ENCODE measurements at regions not wholly inside any gene's neighbourhood (a gene's known extent, or its start where the extent isn't known, plus 50 kb on each side); places are given as distances from the start of the nearest gene placed in this dataset.

DNA sequence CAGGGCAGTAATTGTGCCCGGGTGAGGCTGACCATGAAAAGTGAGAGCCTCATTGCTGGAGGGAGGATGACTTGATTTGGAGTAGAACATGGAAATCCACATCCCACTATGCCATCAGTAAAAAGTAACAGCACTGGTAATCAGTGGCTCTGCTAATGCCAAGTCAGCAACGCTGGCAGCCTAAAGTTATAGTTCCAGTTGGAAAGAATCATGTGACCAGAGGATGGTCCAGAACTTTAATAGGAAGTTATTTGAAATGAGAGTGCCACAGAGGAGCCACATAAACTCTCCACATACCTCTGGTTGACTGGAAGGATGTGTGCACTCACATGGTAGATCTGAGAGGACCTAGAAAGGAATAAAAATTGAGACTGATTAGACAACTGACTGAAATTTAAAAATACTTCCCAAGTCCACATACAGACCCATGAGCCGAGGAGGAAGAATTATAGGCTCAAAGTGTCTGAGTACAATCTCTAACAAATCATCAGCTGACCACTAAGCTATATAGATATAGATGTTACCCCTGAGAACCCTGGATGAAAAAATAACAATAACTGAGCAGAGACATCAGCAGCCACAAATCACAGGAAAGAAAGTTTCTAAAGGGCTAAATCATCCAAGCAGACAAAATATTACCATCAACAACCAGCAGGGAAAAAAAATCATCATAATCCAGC lies 346.8 kb downstream of the STK39 start:
- H3K36me3 ChIP-seq (ENCODE audit: control insufficient read depth in 2 of 4, insufficient read depth in 4 of 4, low read length in 3 of 4), result no peaks in the 10 kb centered on the region
- no peak overlapping the region for H3K14ac ChIP-seq (ENCODE audit: insufficient read length)
- no peak overlapping the region for H4K91ac ChIP-seq (replicated peaks; ENCODE audit: insufficient read length, low read length)
- no peak for DNase-seq (ENCODE audit: low read depth in 1 of 2, low spot score in 2 of 2)
- H4K20me1 ChIP-seq (replicated peaks in 1 of 2; ENCODE audit: control insufficient read depth in 1 of 2, insufficient read depth in 2 of 2, low read length in 2 of 2), result no peaks in the 10 kb centered on the region
- H2AFZ ChIP-seq (ENCODE audit: low read length), result no peak overlapping the region
- no peak overlapping the region for H3K27ac ChIP-seq (ENCODE audit: low read depth, low read length)
- H2BK120ac ChIP-seq (replicated peaks; ENCODE audit: low read depth, low read length), result no peak overlapping the region
- no peaks in the 10 kb centered on the region for H3K4me1 ChIP-seq (replicated peaks in 1 of 4; ENCODE audit: control insufficient read depth in 3 of 4, insufficient read depth in 4 of 4, low read length in 3 of 4)
- H3K23ac ChIP-seq (ENCODE audit: insufficient read length), result no peak overlapping the region
- no peak overlapping the region for H4K5ac ChIP-seq (ENCODE audit: insufficient read length, low read depth, low read length)
- H3K4me2 ChIP-seq (ENCODE audit: insufficient read depth in 1 of 2, low read depth in 2 of 2, low read length in 2 of 2), result no peak overlapping the region
- H3K18ac ChIP-seq (ENCODE audit: extremely low read depth, low read length), result no peak overlapping the region
- TF ChIP-seq PHF8 (conservative IDR thresholded peaks at IDR 0.05; ENCODE audit: low read depth, low read length) (no peak), RNF2 (IDR thresholded peaks at IDR 0.05; ENCODE audit: borderline replicate concordance, low read depth, low read length, missing control alignments, poor library complexity, severe bottlenecking) (no peak)
- H3K4me3 ChIP-seq (ENCODE audit: extremely low read depth in 1 of 4, insufficient read depth in 2 of 4, low read depth in 3 of 4, low read length in 4 of 4), result no peak overlapping the region
- no peak overlapping the region for H2BK5ac ChIP-seq (ENCODE audit: low read depth, low read length)
- H4K8ac ChIP-seq (ENCODE audit: extremely low read depth, insufficient read depth, low read length), result no peak overlapping the region
- H3K9ac ChIP-seq (replicated peaks in 1 of 4; ENCODE audit: extremely low read depth in 1 of 4, low read depth in 3 of 4, low read length in 3 of 4), result no peak overlapping the region
- H3K9me3 ChIP-seq (ENCODE audit: insufficient read depth in 2 of 2, low read depth in 1 of 2, low read length in 1 of 2), result no peaks in the 10 kb centered on the region
- H3K4ac ChIP-seq (replicated peaks; ENCODE audit: insufficient read length, low read depth, low read length), result no peak overlapping the region
- peak overlapping the region; percentile 42; the same call in 1 of the 2 replicates for H2BK12ac ChIP-seq (ENCODE audit: low read depth, low read length)
- no peak overlapping the region for H2BK20ac ChIP-seq (ENCODE audit: low read length)
- no peak for FAIRE-seq
- H3K27me3 ChIP-seq (replicated peaks in 1 of 4; ENCODE audit: control insufficient read depth in 3 of 4, extremely low read depth in 1 of 4, insufficient read depth in 3 of 4, low read length in 3 of 4), result no peaks in the 10 kb centered on the region
- no peak overlapping the region for H2BK15ac ChIP-seq (ENCODE audit: low read length)
- no peaks in the 10 kb centered on the region for H3K79me1 ChIP-seq (ENCODE audit: low read depth, low read length)
- ChIA-PET POLR2A (ENCODE audit: partially characterized antibody) (no interaction called here), CTCF (ENCODE audit: partially characterized antibody) (no interaction called here)
- WGBS, 2 experiments (ENCODE audit: extremely low coverage in 1 of 2, insufficient coverage in 1 of 2, insufficient read length in 1 of 2, insufficient replicate concordance in 2 of 2, low coverage in 1 of 2, low lambda C conversion rate in 2 of 2, missing lambda C conversion rate in 1 of 2), result 86% methylated on average over 3 of the region's 3 CpGs; no CpG with 5 or more reads in 1 of the 2 experiments
- H2AK5ac ChIP-seq (ENCODE audit: low read depth, low read length), result no peak overlapping the region
- H3K79me2 ChIP-seq (ENCODE audit: control insufficient read depth in 1 of 2, insufficient read depth in 2 of 2, low read length in 2 of 2), result no peaks in the 10 kb centered on the region
- no peak overlapping the region for H3K56ac ChIP-seq (replicated peaks; ENCODE audit: insufficient read length, low read depth, low read length)
- H3K23me2 ChIP-seq (ENCODE audit: low read depth, low read length), result no peaks in the 10 kb centered on the region
